AG10803 (cell line): ENCODE measurements at regions not wholly inside any gene's neighbourhood (a gene's known extent, or its start where the extent isn't known, plus 50 kb on each side); places are given as distances from the start of the nearest gene placed in this dataset.

Experiments
- DNase-seq: peaks from one replicate; pipeline ENCODE4 v3.0.0; 2010; ENCODE audit warnings: low read depth
- H3K4me3 ChIP-seq: 2 replicates; pipeline ENCODE4 v1.5.1; 2011; ENCODE audit warnings: mild to moderate bottlenecking, low read length, control low read depth
- CTCF ChIP-seq: conservative IDR thresholded peaks from 2 replicates; pipeline ENCODE4 v1.5.1; 2011; ENCODE audit warnings: mild to moderate bottlenecking, low read length, control low read depth, inconsistent platforms

- no peak overlapping the region for H3K4me3 ChIP-seq
- DNase-seq, result no peak
- TF ChIP-seq CTCF, result no peak
Observed at GRCh38 chr9:672851-673250, 168.6 kb upstream of the DMRT1 start.

GRCh38 chr9:673264-673965 is 168.1 kb upstream of the DMRT1 start:
- peak; percentile 30 for DNase-seq
- no peak for TF ChIP-seq CTCF

GRCh38 chr9:673966-674526 is 167.5 kb upstream of the DMRT1 start:
- no peak for DNase-seq
- H3K4me3 ChIP-seq, result no peak overlapping the region
- TF ChIP-seq CTCF, result no peak

More at GRCh38 chr9:673264-673965, 168.1 kb upstream of the DMRT1 start:
- no peak overlapping the region for H3K4me3 ChIP-seq

- DNase-seq, result no peak
- H3K4me3 ChIP-seq, result no peak overlapping the region
- no peak for TF ChIP-seq CTCF
Observed at GRCh38 chr9:675697-676370, 165.7 kb upstream of the DMRT1 start.

GRCh38 chr9:676780-677438 is 164.6 kb upstream of the DMRT1 start:
- no peak for DNase-seq
- peak overlapping the region; percentile 26 for H3K4me3 ChIP-seq
- no peak for TF ChIP-seq CTCF

- peak; percentile 29 for DNase-seq
- H3K4me3 ChIP-seq, result peak overlapping the region; percentile 26
- TF ChIP-seq CTCF, result no peak
Observed at GRCh38 chr9:677461-678097, 163.9 kb upstream of the DMRT1 start.
